Activated CD8-positive, alpha-beta T cell treated with anti-CD3 and anti-CD28 coated beads for 36 hours (primary cell): ENCODE measurements at regions not wholly inside any gene's neighbourhood (a gene's known extent, or its start where the extent isn't known, plus 50 kb on each side); places are given as distances from the start of the nearest gene placed in this dataset.

Experiments
- ATAC-seq: fragments of 200-7000 bp; cut with Tn5 transposase; one replicate; pipeline ENCODE4 v1.10.0; 2021; ENCODE audit warnings: mild to moderate bottlenecking, moderate library complexity
- CTCF ChIA-PET: fragments of 350-600 bp; sonication (Branson Sonifier 250); formaldehyde crosslinking; loops from one replicate; lab custom pipeline; 2021; ENCODE audit warnings: antibody characterized with exemption; lab: Charles Lee
- POLR2A ChIA-PET: fragments of 350-600 bp; sonication (Branson Sonifier 250); formaldehyde crosslinking; loops from one replicate; lab custom pipeline; 2021; ENCODE audit warnings: antibody characterized with exemption; lab: Charles Lee
- DNase-seq: peaks from one replicate; pipeline ENCODE4 v3.0.0-alpha.2; 2020
- H3K27ac Mint-ChIP-seq: one replicate; pipeline ENCODE4 v1.8.0; 2021; ENCODE audit warnings: mild to moderate bottlenecking, mixed read lengths
- H3K27me3 Mint-ChIP-seq: one replicate; pipeline ENCODE4 v1.8.0; 2021; ENCODE audit warnings: mixed read lengths
- H3K36me3 Mint-ChIP-seq: one replicate; pipeline ENCODE4 v1.8.0; 2021; ENCODE audit warnings: low read depth, mixed read lengths
- H3K4me1 Mint-ChIP-seq: one replicate; pipeline ENCODE4 v1.8.0; 2021; ENCODE audit warnings: low read depth, mixed read lengths
- H3K4me3 Mint-ChIP-seq: one replicate; pipeline ENCODE4 v1.8.0; 2021; ENCODE audit warnings: mild to moderate bottlenecking, moderate library complexity, mixed read lengths
- H3K9me3 Mint-ChIP-seq: one replicate; pipeline ENCODE4 v1.8.0; 2021; ENCODE audit warnings: mixed read lengths
- CTCF ChIP-seq: fragments of 200-600 bp; IDR thresholded peaks from one replicate; pipeline ENCODE4 v1.8.0; 2022; ENCODE audit warnings: antibody characterized with exemption, mild to moderate bottlenecking
- intact Hi-C: fragments of 100-400 bp; cut with micrococcal nuclease; formaldehyde crosslinking; loops from one replicate; pipeline ENCODE4 v1.10.0; 2022

GRCh38 chr16:85168732-85169256 is 56.5 kb upstream of the CIBAR2 start:
- H3K27me3 Mint-ChIP-seq = peaks cover 43% of the 10 kb centered on the region
- intact Hi-C loops = no loop called here
- no peak for ATAC-seq

GRCh38 chr16:85169333-85170065 is 57.2 kb upstream of the CIBAR2 start:
- no peaks in the 10 kb centered on the region for H3K36me3 Mint-ChIP-seq
- CTCF ChIA-PET = no interaction called here
- peak; percentile 23 for DNase-seq
- POLR2A ChIA-PET = no interaction called here
- intact Hi-C loops = no loop called here
- H3K27ac Mint-ChIP-seq = no peak overlapping the region
- H3K4me1 Mint-ChIP-seq = no peaks in the 10 kb centered on the region
- peaks cover 48% of the 10 kb centered on the region for H3K27me3 Mint-ChIP-seq
- TF ChIP-seq CTCF = no peak
- peak; percentile 43 for ATAC-seq
- no peaks in the 10 kb centered on the region for H3K9me3 Mint-ChIP-seq
- no peak overlapping the region for H3K4me3 Mint-ChIP-seq

More at GRCh38 chr16:85168732-85169256, 56.5 kb upstream of the CIBAR2 start:
- peak overlapping the region; percentile 35 for H3K4me3 Mint-ChIP-seq
- H3K9me3 Mint-ChIP-seq = no peaks in the 10 kb centered on the region
- TF ChIP-seq CTCF = no peak
- POLR2A ChIA-PET = no interaction called here
- peak; percentile 11 for DNase-seq
- H3K27ac Mint-ChIP-seq = no peak overlapping the region
- no peaks in the 10 kb centered on the region for H3K4me1 Mint-ChIP-seq
- no peaks in the 10 kb centered on the region for H3K36me3 Mint-ChIP-seq
- CTCF ChIA-PET = no interaction called here

DNA sequence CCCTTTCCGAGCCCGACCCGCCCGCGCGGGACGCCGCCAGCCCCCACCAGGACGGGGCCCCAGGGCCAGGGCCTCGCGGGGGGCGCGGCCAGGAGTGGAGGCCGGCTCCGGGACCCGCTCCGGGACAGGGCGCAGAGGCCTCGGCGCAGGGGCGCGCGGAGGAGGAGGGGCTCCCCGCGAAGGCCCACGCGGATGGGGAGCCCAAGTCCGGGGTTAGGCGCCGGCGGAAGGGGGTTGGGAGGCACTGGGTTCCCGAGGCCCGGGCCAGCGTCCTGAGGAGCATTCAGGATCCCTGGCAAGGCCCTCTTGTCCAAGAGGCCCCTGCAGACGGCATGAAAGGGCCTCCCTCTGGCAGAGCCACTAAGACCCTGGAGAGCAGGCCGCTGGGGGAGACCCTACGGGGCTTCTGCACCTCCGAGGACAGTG is 57.8 kb upstream of the CIBAR2 start:
- peaks cover 51% of the 10 kb centered on the region for H3K27me3 Mint-ChIP-seq
- no peaks in the 10 kb centered on the region for H3K9me3 Mint-ChIP-seq
- ATAC-seq = no peak
- H3K4me1 Mint-ChIP-seq = no peaks in the 10 kb centered on the region
- no peaks in the 10 kb centered on the region for H3K36me3 Mint-ChIP-seq
- no peak for DNase-seq
- no peak for TF ChIP-seq CTCF
- CTCF ChIA-PET = interaction anchor here (1.5 kb wide), 1 partner anchor 12 kb away, joined by 4 read pairs; no protein-coding TSS in a partner anchor
- no peak overlapping the region for H3K4me3 Mint-ChIP-seq
- POLR2A ChIA-PET = no interaction called here
- H3K27ac Mint-ChIP-seq = no peak overlapping the region
- intact Hi-C loops = no loop called here

DNA sequence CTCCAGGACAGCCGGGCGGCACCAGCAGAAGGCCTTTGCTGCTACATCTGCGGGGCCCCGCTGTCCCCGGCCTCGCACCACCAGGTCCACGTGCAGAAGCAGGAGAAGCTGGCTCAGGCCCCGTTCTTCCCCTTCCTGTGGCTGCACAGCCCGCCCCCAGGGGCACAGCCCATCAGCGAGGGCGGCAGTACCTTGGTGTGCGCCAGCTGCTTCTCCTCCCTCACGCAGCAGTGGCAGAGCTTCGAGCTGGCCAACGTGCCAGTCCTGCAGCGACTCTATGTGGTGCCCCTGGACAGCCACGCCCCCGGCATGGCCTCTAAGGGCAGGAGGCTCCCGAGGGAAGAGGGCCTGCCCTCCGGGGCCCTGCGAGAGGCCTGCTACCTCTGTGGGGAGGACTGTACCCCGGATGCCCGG is 58.3 kb upstream of the CIBAR2 start:
- Mint-ChIP-seq H3K9me3 (no peaks in the 10 kb centered on the region), H3K36me3 (no peaks in the 10 kb centered on the region), H3K27me3 (peaks cover 51% of the 10 kb centered on the region), H3K27ac (no peak overlapping the region), H3K4me3 (no peak overlapping the region), H3K4me1 (no peaks in the 10 kb centered on the region)
- POLR2A ChIA-PET = no interaction called here
- CTCF ChIA-PET = interaction anchor here (1.5 kb wide), 1 partner anchor 12 kb away, joined by 4 read pairs; no protein-coding TSS in a partner anchor
- TF ChIP-seq CTCF = no peak
- no peak for DNase-seq
- intact Hi-C loops = no loop called here
- ATAC-seq = no peak
